HG02885 (cell line): ENCODE measurements at regions not wholly inside any gene's neighbourhood (a gene's known extent, or its start where the extent isn't known, plus 50 kb on each side); places are given as distances from the start of the nearest gene placed in this dataset.
"Not testable (repeated sequence)": the region's sequence is repeated elsewhere in the genome, so short reads cannot be mapped to it uniquely, and the experiment has no call there.

Experiments used
- ATAC-seq: cut with Tn5 transposase; IDR thresholded peaks from one replicate; pipeline ENCODE4 v1.9.1; 2021; ENCODE audit warnings: mild to moderate bottlenecking; ENCODE audit not compliant: unreplicated experiment, poor library complexity

- no peak for ATAC-seq
These were observed 331.8 kb downstream of the TEX13C start for GRCh38 chrX:125651426-125651825.

GRCh38 chrX:125654501-125654900, 334.8 kb downstream of the TEX13C start:
- no peak for ATAC-seq

GRCh38 chrX:125673758-125674157, 354.1 kb downstream of the TEX13C start:
- no peak for ATAC-seq

- no peak for ATAC-seq
These were observed 358.6 kb downstream of the TEX13C start for GRCh38 chrX:125678258-125678657.

GRCh38 chrX:125680366-125680765, 360.7 kb downstream of the TEX13C start:
- ATAC-seq = no peak

- peak; percentile 28 for ATAC-seq
These were observed 361.4 kb downstream of the TEX13C start for GRCh38 chrX:125681058-125681457.

GRCh38 chrX:125681507-125681906, 361.8 kb downstream of the TEX13C start:
- ATAC-seq = peak; percentile 77

- ATAC-seq = not testable (repeated sequence)
These were observed 370.9 kb downstream of the TEX13C start for GRCh38 chrX:125690522-125690921.

- no peak for ATAC-seq
These were observed 374.5 kb downstream of the TEX13C start for GRCh38 chrX:125694171-125694570.

- no peak for ATAC-seq
These were observed 389.4 kb downstream of the TEX13C start for GRCh38 chrX:125709074-125709473.

GRCh38 chrX:125709532-125709931, 389.9 kb downstream of the TEX13C start:
- no peak for ATAC-seq

- ATAC-seq = no peak
These were observed 390.9 kb downstream of the TEX13C start for GRCh38 chrX:125710403-125711062.

GRCh38 chrX:125711103-125711502, 391.4 kb downstream of the TEX13C start:
- no peak for ATAC-seq

GRCh38 chrX:125713633-125714032, 394.0 kb downstream of the TEX13C start:
- ATAC-seq = no peak

- ATAC-seq = no peak
These were observed 407.4 kb downstream of the TEX13C start for GRCh38 chrX:125727117-125727516.

- ATAC-seq = no peak
These were observed 416.5 kb downstream of the TEX13C start for GRCh38 chrX:125736008-125736729.

- ATAC-seq = no peak
These were observed 423.1 kb downstream of the TEX13C start for GRCh38 chrX:125742811-125743210.

- ATAC-seq = no peak
These were observed 421.2 kb downstream of the DCAF12L2 start for GRCh38 chrX:125744914-125745313.

- no peak for ATAC-seq
These were observed 408.1 kb downstream of the DCAF12L2 start for GRCh38 chrX:125757794-125758564.

- ATAC-seq = no peak
These were observed 407.3 kb downstream of the DCAF12L2 start for GRCh38 chrX:125758819-125759218.

GRCh38 chrX:125762954-125763353, 403.1 kb downstream of the DCAF12L2 start:
- no peak for ATAC-seq
